C4-2B (cell line): ENCODE measurements at regions not wholly inside any gene's neighbourhood (a gene's known extent, or its start where the extent isn't known, plus 50 kb on each side); places are given as distances from the start of the nearest gene placed in this dataset.

Experiments
- H3K27ac ChIP-seq: fragments of 450-650 bp; 2 replicates; pipeline ENCODE4 v1.5.1; 2017
- CTCF ChIP-seq: fragments of 450-650 bp; conservative IDR thresholded peaks from 2 replicates; pipeline ENCODE4 v1.5.1; 2017; ENCODE audit warnings: mild to moderate bottlenecking
- ZFX ChIP-seq: fragments of 450-650 bp; IDR thresholded peaks from 2 replicates; pipeline ENCODE4 v1.6.1; 2017

GRCh38 chr5:28862860-28863196 is 1824.4 kb upstream of the CDH9 start:
- peak overlapping the region; percentile 68 for H3K27ac ChIP-seq
- TF ChIP-seq CTCF (no peak), ZFX (no peak)

GRCh38 chr5:28862137-28862859 is 1823.9 kb upstream of the CDH9 start:
- H3K27ac ChIP-seq = peak overlapping the region; percentile 68
- TF ChIP-seq ZFX (no peak), CTCF (no peak)

GRCh38 chr5:28855626-28856025 is 1817.2 kb upstream of the CDH9 start:
- no peak for TF ChIP-seq ZFX
- no peak overlapping the region for H3K27ac ChIP-seq

GRCh38 chr5:28850320-28850921 is 1812.0 kb upstream of the CDH9 start:
- TF ChIP-seq ZFX (no peak), CTCF (no peak)
- H3K27ac ChIP-seq = no peak overlapping the region

- TF ChIP-seq ZFX (no peak), CTCF (no peak)
- H3K27ac ChIP-seq = no peak overlapping the region; the same call in 1 of the 2 replicates
These were observed 1792.7 kb upstream of the CDH9 start for GRCh38 chr5:28831042-28831441.

- TF ChIP-seq ZFX (no peak), CTCF (no peak)
- no peak overlapping the region for H3K27ac ChIP-seq
These were observed 1784.8 kb upstream of the CDH9 start for GRCh38 chr5:28823231-28823630.

GRCh38 chr5:28822071-28822470 is 1783.7 kb upstream of the CDH9 start:
- H3K27ac ChIP-seq = no peak overlapping the region
- TF ChIP-seq CTCF (no peak), ZFX (no peak)

GRCh38 chr5:28810751-28811136 is 1772.4 kb upstream of the CDH9 start:
- no peak overlapping the region for H3K27ac ChIP-seq
- TF ChIP-seq CTCF (peak; percentile 33), ZFX (no peak)
